ENCODE measurements at regions not wholly inside any gene's neighbourhood (a gene's known extent, or its start where the extent isn't known, plus 50 kb on each side); places are given as distances from the start of the nearest gene placed in this dataset.

- Histone ChIP-seq H3K4me1 (ENCODE audit: insufficient read depth, low read length) (no peaks in the 10 kb centered on the region), H3K27me3 (ENCODE audit: low read length) (peaks cover 13% of the 10 kb centered on the region; the same call in 1 of the 2 replicates), H3K27ac (ENCODE audit: low read length) (no peak overlapping the region), H3K9me3 (ENCODE audit: low read length) (no peaks in the 10 kb centered on the region), H3K79me2 (ENCODE audit: low read length) (no peaks in the 10 kb centered on the region), H3K9ac (ENCODE audit: low read length) (no peak overlapping the region), H2AFZ (ENCODE audit: low read length) (no peak overlapping the region), H3K4me2 (ENCODE audit: low read length) (no peak overlapping the region), H3F3A (ENCODE audit: low read length, unreplicated experiment) (no peaks in the 10 kb centered on the region), H3K4me3 (ENCODE audit: low read length) (no peak overlapping the region), H3K9me2 (replicated peaks; ENCODE audit: low read length) (no peaks in the 10 kb centered on the region), H4K20me1 (ENCODE audit: low read length) (no peaks in the 10 kb centered on the region), H3K36me3 (ENCODE audit: low read depth, low read length) (no peaks in the 10 kb centered on the region)
- TF ChIP-seq EZH2 (IDR thresholded peaks at IDR 0.05; ENCODE audit: low read length, unreplicated experiment) (no peak), EZH2phosphoT487 (IDR thresholded peaks at IDR 0.05; ENCODE audit: borderline replicate concordance, low read length) (no peak), CTCF (conservative IDR thresholded peaks at IDR 0.05; ENCODE audit: low read depth, low read length) (no peak)
- intact Hi-C loops (cut with micrococcal nuclease) = no loop called here
- ATAC-seq (no peak), DNase-seq (no peak)
- ChIA-PET CTCF (no interaction called here), POLR2A (ENCODE audit: unreplicated experiment) (no interaction called here)
- BruUV-seq (replicated peaks) = no TSS peak
Observed at GRCh38 chr13:39134574-39134973, 96.3 kb downstream of the NHLRC3 start.

GRCh38 chr13:39144391-39144790 lies 106.1 kb downstream of the NHLRC3 start:
- H3K79me2 ChIP-seq (ENCODE audit: low read length) = no peaks in the 10 kb centered on the region
- H3K9me3 ChIP-seq (ENCODE audit: low read length) = no peaks in the 10 kb centered on the region
- no peaks in the 10 kb centered on the region for H3F3A ChIP-seq (ENCODE audit: low read length, unreplicated experiment)
- TF ChIP-seq CTCF (conservative IDR thresholded peaks at IDR 0.05; ENCODE audit: low read depth, low read length) (no peak), EZH2phosphoT487 (IDR thresholded peaks at IDR 0.05; ENCODE audit: borderline replicate concordance, low read length) (no peak)
- H3K4me2 ChIP-seq (ENCODE audit: low read length) = no peak overlapping the region
- DNase-seq = no peak
- no peaks in the 10 kb centered on the region for H3K9me2 ChIP-seq (replicated peaks; ENCODE audit: low read length)
- no peak overlapping the region for H3K9ac ChIP-seq (ENCODE audit: low read length)
- H3K27me3 ChIP-seq (ENCODE audit: low read length) = peaks cover 23% of the 10 kb centered on the region
- H4K20me1 ChIP-seq (ENCODE audit: low read length) = no peaks in the 10 kb centered on the region
- CTCF ChIA-PET = no interaction called here
- POLR2A ChIA-PET (ENCODE audit: unreplicated experiment) = no interaction called here
- intact Hi-C loops (cut with micrococcal nuclease) = loop anchor here (2.0 kb wide), 1 partner anchor 472 kb away; no protein-coding TSS in a partner anchor
- no peak for ATAC-seq
- H2AFZ ChIP-seq (ENCODE audit: low read length) = no peak overlapping the region
- no peaks in the 10 kb centered on the region for H3K36me3 ChIP-seq (ENCODE audit: low read depth, low read length)
- H3K4me1 ChIP-seq (ENCODE audit: insufficient read depth, low read length) = no peaks in the 10 kb centered on the region
- no TSS peak for BruUV-seq (replicated peaks)
- no peak overlapping the region for H3K27ac ChIP-seq (ENCODE audit: low read length)
- no peak overlapping the region for H3K4me3 ChIP-seq (ENCODE audit: low read length)

GRCh38 chr13:39144941-39145533 lies 106.8 kb downstream of the NHLRC3 start:
- H3K4me3 ChIP-seq (ENCODE audit: low read length) = no peak overlapping the region
- no peaks in the 10 kb centered on the region for H3K79me2 ChIP-seq (ENCODE audit: low read length)
- H4K20me1 ChIP-seq (ENCODE audit: low read length) = no peaks in the 10 kb centered on the region
- no peaks in the 10 kb centered on the region for H3K9me2 ChIP-seq (replicated peaks; ENCODE audit: low read length)
- H3K27me3 ChIP-seq (ENCODE audit: low read length) = peaks cover 26% of the 10 kb centered on the region
- ChIA-PET POLR2A (ENCODE audit: unreplicated experiment) (no interaction called here), CTCF (interaction anchor here (0.7 kb wide), 2 partner anchors 94 to 117 kb away, joined by 3 read pairs; no protein-coding TSS in a partner anchor)
- ATAC-seq = peak; percentile 60; the same call in 1 of the 2 replicates
- H3K4me1 ChIP-seq (ENCODE audit: insufficient read depth, low read length) = no peaks in the 10 kb centered on the region
- no peaks in the 10 kb centered on the region for H3K9me3 ChIP-seq (ENCODE audit: low read length)
- intact Hi-C loops (cut with micrococcal nuclease) = loop anchor here (1.0 to 5.0 kb wide), 4 partner anchors 118 to 532 kb away; no protein-coding TSS in a partner anchor
- H3F3A ChIP-seq (ENCODE audit: low read length, unreplicated experiment) = no peaks in the 10 kb centered on the region
- no TSS peak for BruUV-seq (replicated peaks)
- no peak overlapping the region for H3K27ac ChIP-seq (ENCODE audit: low read length)
- H3K36me3 ChIP-seq (ENCODE audit: low read depth, low read length) = no peaks in the 10 kb centered on the region
- H3K9ac ChIP-seq (ENCODE audit: low read length) = no peak overlapping the region
- no peak overlapping the region for H2AFZ ChIP-seq (ENCODE audit: low read length)
- peak; percentile 65 for DNase-seq
- peak; percentile 75 for TF ChIP-seq CTCF (conservative IDR thresholded peaks at IDR 0.05; ENCODE audit: low read depth, low read length)
- no peak for TF ChIP-seq EZH2phosphoT487 (IDR thresholded peaks at IDR 0.05; ENCODE audit: borderline replicate concordance, low read length)
- no peak overlapping the region for H3K4me2 ChIP-seq (ENCODE audit: low read length)
